Mesothelial cell of epicardium (in vitro differentiated cells): ENCODE measurements at regions not wholly inside any gene's neighbourhood (a gene's known extent, or its start where the extent isn't known, plus 50 kb on each side); places are given as distances from the start of the nearest gene placed in this dataset.

Source experiments
- DNase-seq, 2 experiments: peaks; one replicate each; pipeline ENCODE4 v3.0.0; 2021; ENCODE audit warnings: low spot score in 2 of 2; ENCODE audit not compliant: unreplicated experiment in 2 of 2
- H3K27ac Mint-ChIP-seq: 2 replicates; pipeline ENCODE4 v1.8.0; 2021; ENCODE audit warnings: mixed read lengths
- H3K27me3 Mint-ChIP-seq: 2 replicates; pipeline ENCODE4 v1.8.0; 2021; ENCODE audit warnings: low read depth, mixed read lengths
- H3K36me3 Mint-ChIP-seq: 2 replicates; pipeline ENCODE4 v1.8.0; 2021; ENCODE audit warnings: mixed read lengths
- H3K4me1 Mint-ChIP-seq: 2 replicates; pipeline ENCODE4 v1.8.0; 2021; ENCODE audit warnings: mixed read lengths
- H3K4me3 Mint-ChIP-seq: 2 replicates; pipeline ENCODE4 v1.8.0; 2021; ENCODE audit warnings: mild to moderate bottlenecking, moderate library complexity, mixed read lengths
- H3K9me3 Mint-ChIP-seq: 2 replicates; pipeline ENCODE4 v1.8.0; 2021; ENCODE audit warnings: mixed read lengths
- TF ChIP-seq, protein P1 (sequence below): fragments of 200-600 bp; sonication (generic); IDR thresholded peaks from one replicate; pipeline ENCODE4 v1.5.0; 2021; ENCODE audit warnings: antibody characterized with exemption; ENCODE audit not compliant: unreplicated experiment

- H3K27me3 Mint-ChIP-seq, result no peaks in the 10 kb centered on the region
- no peak for DNase-seq
- H3K4me3 Mint-ChIP-seq, result no peak overlapping the region
- no peak overlapping the region for H3K27ac Mint-ChIP-seq
- no peaks in the 10 kb centered on the region for H3K4me1 Mint-ChIP-seq
- peaks cover 40% of the 10 kb centered on the region for H3K9me3 Mint-ChIP-seq
- no peaks in the 10 kb centered on the region for H3K36me3 Mint-ChIP-seq
- TF ChIP-seq, protein P1, sequence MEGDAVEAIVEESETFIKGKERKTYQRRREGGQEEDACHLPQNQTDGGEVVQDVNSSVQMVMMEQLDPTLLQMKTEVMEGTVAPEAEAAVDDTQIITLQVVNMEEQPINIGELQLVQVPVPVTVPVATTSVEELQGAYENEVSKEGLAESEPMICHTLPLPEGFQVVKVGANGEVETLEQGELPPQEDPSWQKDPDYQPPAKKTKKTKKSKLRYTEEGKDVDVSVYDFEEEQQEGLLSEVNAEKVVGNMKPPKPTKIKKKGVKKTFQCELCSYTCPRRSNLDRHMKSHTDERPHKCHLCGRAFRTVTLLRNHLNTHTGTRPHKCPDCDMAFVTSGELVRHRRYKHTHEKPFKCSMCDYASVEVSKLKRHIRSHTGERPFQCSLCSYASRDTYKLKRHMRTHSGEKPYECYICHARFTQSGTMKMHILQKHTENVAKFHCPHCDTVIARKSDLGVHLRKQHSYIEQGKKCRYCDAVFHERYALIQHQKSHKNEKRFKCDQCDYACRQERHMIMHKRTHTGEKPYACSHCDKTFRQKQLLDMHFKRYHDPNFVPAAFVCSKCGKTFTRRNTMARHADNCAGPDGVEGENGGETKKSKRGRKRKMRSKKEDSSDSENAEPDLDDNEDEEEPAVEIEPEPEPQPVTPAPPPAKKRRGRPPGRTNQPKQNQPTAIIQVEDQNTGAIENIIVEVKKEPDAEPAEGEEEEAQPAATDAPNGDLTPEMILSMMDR, result no peak
Observed at GRCh38 chr18:30378097-30378496, 664.4 kb downstream of the DSC3 start.

DNA sequence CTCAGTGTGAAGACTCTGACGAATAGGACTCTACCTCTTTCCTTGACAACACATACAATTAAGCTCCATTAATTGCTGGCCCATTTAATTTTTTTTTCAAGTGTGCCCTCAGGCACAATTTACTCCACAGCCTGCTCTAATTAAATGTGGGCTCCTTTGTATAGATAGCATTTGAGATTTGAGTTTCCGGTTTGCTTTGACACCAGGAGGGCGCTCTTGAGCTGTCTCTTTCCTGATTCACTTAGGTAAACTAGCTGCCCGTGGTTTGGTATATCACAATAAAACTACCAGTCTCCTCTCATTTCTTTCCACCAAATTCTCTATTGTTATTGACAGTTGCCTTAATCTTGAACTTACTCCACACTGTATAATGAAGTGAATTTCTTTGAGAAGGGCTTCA, 666.0 kb downstream of the DSC3 start:
- TF ChIP-seq, protein P1, result no peak

GRCh38 chr18:30361864-30362540, 680.5 kb downstream of the DSC3 start:
- Mint-ChIP-seq H3K4me1 (peaks cover 11% of the 10 kb centered on the region), H3K36me3 (no peaks in the 10 kb centered on the region), H3K27me3 (no peaks in the 10 kb centered on the region), H3K9me3 (no peaks in the 10 kb centered on the region), H3K4me3 (no peak overlapping the region), H3K27ac (no peak overlapping the region)
- DNase-seq, result no peak
- TF ChIP-seq, protein P1, result no peak

More for the DNA sequence above, 666.0 kb downstream of the DSC3 start:
- H3K4me3 Mint-ChIP-seq, result no peak overlapping the region
- H3K27ac Mint-ChIP-seq, result no peak overlapping the region
- H3K9me3 Mint-ChIP-seq, result peaks cover 40% of the 10 kb centered on the region
- no peaks in the 10 kb centered on the region for H3K4me1 Mint-ChIP-seq
- no peaks in the 10 kb centered on the region for H3K27me3 Mint-ChIP-seq
- no peak for DNase-seq
- no peaks in the 10 kb centered on the region for H3K36me3 Mint-ChIP-seq

DNA sequence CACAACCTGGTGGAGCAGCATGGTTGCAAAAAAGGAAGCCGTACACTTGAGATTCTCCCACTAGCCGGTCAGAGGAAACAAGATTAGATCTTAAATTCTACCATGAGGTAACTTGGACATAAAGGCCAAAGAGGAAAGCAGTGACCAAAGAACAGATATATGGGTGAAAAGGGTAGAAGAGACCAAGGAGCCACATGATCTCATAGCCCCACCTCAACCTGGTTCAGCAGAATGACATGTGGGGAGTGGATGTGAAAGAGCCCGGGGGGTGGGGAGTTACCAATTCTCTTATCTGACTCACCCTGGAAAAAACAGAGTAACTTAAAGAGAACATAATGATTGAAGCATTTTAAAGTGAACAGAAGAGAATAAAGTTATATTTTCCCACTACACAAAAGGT, 683.0 kb downstream of the DSC3 start:
- DNase-seq, result no peak
- H3K27me3 Mint-ChIP-seq, result no peaks in the 10 kb centered on the region
- no peak overlapping the region for H3K27ac Mint-ChIP-seq
- H3K36me3 Mint-ChIP-seq, result no peaks in the 10 kb centered on the region
- TF ChIP-seq, protein P1, result no peak
- peaks cover 12% of the 10 kb centered on the region for H3K4me1 Mint-ChIP-seq
- no peaks in the 10 kb centered on the region for H3K9me3 Mint-ChIP-seq
- H3K4me3 Mint-ChIP-seq, result no peak overlapping the region

DNA sequence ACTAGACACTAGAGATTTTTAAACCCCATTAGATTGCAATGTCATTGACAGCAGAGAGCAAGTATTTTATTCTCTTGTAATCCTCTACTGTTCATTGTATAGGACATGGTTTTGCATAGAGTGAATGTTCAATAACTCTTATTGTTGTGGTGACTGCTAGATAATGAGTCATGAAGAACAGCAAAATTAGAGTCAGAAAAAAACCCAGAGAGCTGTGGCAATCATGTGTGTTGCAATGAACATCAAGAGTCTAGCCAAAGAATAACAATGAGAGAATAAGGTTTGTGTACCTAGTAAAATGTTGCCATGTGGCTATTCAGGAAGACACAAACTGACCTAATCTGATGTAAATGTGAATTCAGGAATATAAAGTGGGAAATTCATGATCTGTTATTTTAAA, 684.0 kb downstream of the DSC3 start:
- TF ChIP-seq, protein P1, result no peak
- Mint-ChIP-seq H3K4me3 (no peak overlapping the region), H3K27me3 (no peaks in the 10 kb centered on the region), H3K4me1 (peaks cover 4% of the 10 kb centered on the region), H3K27ac (no peak overlapping the region), H3K9me3 (no peaks in the 10 kb centered on the region), H3K36me3 (no peaks in the 10 kb centered on the region)
- no peak for DNase-seq
